Upper lobe of left lung (tissue), 6 donors: ENCODE measurements at regions not wholly inside any gene's neighbourhood (a gene's known extent, or its start where the extent isn't known, plus 50 kb on each side); places are given as distances from the start of the nearest gene placed in this dataset.

Source experiments
- ATAC-seq, 2 donors: fragments of 200-7000 bp; cut with Tn5 transposase; one replicate each; pipeline ENCODE4 v1.9.1; 2022; ENCODE audit warnings: mild to moderate bottlenecking in 2 of 2, moderate library complexity in 2 of 2; ENCODE audit not compliant: low FRiP score in 2 of 2
- DNase-seq, 2 donors: peaks; one replicate each; pipeline ENCODE4 v3.0.0-alpha.2; 2019 to 2020
- H3K27ac ChIP-seq, 4 donors: fragments of 200-600 bp; sonication (generic); one replicate each; pipeline ENCODE4 v1.5.1; 2016 to 2019
- H3K27me3 ChIP-seq, 4 donors: fragments of 200-600 bp; sonication (generic); one replicate each; pipeline ENCODE4 v1.5.1; 2017 to 2019
- H3K36me3 ChIP-seq, 4 donors: fragments of 200-600 bp; sonication (generic); one replicate each; pipeline ENCODE4 v1.5.1; 2016 to 2019
- H3K4me1 ChIP-seq, 4 donors: fragments of 200-600 bp; sonication (generic); one replicate each; pipeline ENCODE4 v1.5.1; 2018 to 2019
- H3K4me3 ChIP-seq, 4 donors: fragments of 200-600 bp; sonication (generic); one replicate each; pipeline ENCODE4 v1.5.1; 2017 to 2019; ENCODE audit warnings: mild to moderate bottlenecking in 2 of 4, moderate library complexity in 1 of 4
- H3K9me3 ChIP-seq, 4 donors: fragments of 200-600 bp; sonication (generic); one replicate each; pipeline ENCODE4 v1.5.1; 2018 to 2019
- EP300 ChIP-seq, 4 donors: sonication (generic); formaldehyde crosslinking; IDR thresholded peaks; one replicate each; pipeline ENCODE4 v1.5.1; 2017; ENCODE audit warnings: antibody characterized with exemption in 4 of 4, control low read depth in 2 of 4
- POLR2A ChIP-seq, 4 donors: fragments of 450-650 bp; IDR thresholded peaks; one replicate each; pipeline ENCODE4 v1.5.1; 2016 to 2017; ENCODE audit warnings: antibody characterized with exemption in 4 of 4, mild to moderate bottlenecking in 2 of 4
- POLR2AphosphoS5 ChIP-seq, 2 donors: sonication (generic); formaldehyde crosslinking; IDR thresholded peaks; one replicate each; pipeline ENCODE4 v1.5.1; 2017; ENCODE audit warnings: antibody characterized with exemption in 2 of 2
- WGBS, 2 donors: methylation state at CpG; one replicate each; pipeline ENCODE4 v1.1.5; 2017 to 2018; 5-methylcytosine and 5-hydroxymethylcytosine counted together
- TF ChIP-seq, protein P1 (sequence below), 6 experiments: fragments of 450-650 bp in 4 of 6; fragments of 200-600 bp in 2 of 6; sonication (generic) in 2 of 6; IDR thresholded peaks; one replicate each; pipeline ENCODE4 v1.5.1; 2016 to 2019; ENCODE audit warnings: antibody characterized with exemption in 6 of 6
- donor health status: DM: no; HTN: no; CAD: no; lungs with moderate emphysema.
- donor health status: DM: no; HTN: yes; CAD: no; lungs with severe emphysema.

DNA sequence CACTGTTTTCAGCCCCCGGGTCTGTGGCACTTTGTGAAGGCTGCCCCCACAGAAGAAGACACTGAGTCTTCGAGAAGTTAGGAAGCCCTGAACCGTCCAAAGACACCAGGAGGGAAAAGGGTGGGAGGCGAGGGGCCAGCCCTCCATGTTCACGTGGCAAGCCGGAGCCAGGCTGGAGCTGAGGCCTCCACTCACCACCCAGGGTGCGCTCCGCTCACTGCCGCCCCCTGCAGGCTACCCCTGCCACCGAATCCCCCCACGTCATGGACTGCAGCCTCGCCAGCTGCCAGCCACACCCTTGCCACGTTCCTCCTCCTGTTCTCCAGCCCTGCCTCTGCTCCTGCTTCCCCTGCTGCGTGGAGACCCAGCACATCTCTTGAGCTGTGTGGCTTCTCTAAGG, 59.0 kb upstream of the EN2 start:
- no peaks in the 10 kb centered on the region for H3K36me3 ChIP-seq
- ATAC-seq: no peak
- no peak overlapping the region for H3K27ac ChIP-seq
- no peaks in the 10 kb centered on the region for H3K9me3 ChIP-seq
- no peak overlapping the region for H3K4me3 ChIP-seq
- no peak for TF ChIP-seq POLR2AphosphoS5 (IDR thresholded peaks at IDR 0.05)
- no peak for TF ChIP-seq POLR2A (IDR thresholded peaks at IDR 0.05)
- TF ChIP-seq EP300 (IDR thresholded peaks at IDR 0.05): no peak
- TF ChIP-seq, protein P1, sequence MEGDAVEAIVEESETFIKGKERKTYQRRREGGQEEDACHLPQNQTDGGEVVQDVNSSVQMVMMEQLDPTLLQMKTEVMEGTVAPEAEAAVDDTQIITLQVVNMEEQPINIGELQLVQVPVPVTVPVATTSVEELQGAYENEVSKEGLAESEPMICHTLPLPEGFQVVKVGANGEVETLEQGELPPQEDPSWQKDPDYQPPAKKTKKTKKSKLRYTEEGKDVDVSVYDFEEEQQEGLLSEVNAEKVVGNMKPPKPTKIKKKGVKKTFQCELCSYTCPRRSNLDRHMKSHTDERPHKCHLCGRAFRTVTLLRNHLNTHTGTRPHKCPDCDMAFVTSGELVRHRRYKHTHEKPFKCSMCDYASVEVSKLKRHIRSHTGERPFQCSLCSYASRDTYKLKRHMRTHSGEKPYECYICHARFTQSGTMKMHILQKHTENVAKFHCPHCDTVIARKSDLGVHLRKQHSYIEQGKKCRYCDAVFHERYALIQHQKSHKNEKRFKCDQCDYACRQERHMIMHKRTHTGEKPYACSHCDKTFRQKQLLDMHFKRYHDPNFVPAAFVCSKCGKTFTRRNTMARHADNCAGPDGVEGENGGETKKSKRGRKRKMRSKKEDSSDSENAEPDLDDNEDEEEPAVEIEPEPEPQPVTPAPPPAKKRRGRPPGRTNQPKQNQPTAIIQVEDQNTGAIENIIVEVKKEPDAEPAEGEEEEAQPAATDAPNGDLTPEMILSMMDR (IDR thresholded peaks at IDR 0.05): no peak
- no peaks in the 10 kb centered on the region for H3K4me1 ChIP-seq
- H3K27me3 ChIP-seq: peaks cover 0 to under 1% (median 0%) of the 10 kb centered on the region in 4 donors
- WGBS, 2 donors: 70 to 74% methylated on average over 11 to 14 of the region's 14 CpGs
- DNase-seq: no peak

DNA sequence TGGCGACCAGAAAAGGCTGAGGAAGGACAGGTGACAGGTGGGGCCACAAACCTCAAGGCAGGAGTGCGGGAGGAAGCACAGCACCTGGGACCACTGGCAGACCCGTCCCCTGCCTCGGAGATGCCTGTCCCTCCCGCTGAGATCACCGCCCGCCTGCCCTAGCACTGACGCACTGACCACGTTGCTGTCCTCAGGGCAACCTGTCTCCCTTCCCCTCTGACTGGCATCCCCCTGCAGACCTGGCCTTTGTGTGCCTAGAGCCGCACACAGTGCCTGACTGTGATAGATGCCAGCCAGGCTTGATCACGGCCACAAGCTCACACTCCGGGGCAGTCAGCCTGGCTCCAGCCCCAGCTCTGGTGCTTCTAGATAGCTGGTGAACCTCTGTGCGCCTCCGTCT, 58.4 kb upstream of the EN2 start:
- no peak for DNase-seq
- no peak for ATAC-seq

DNA sequence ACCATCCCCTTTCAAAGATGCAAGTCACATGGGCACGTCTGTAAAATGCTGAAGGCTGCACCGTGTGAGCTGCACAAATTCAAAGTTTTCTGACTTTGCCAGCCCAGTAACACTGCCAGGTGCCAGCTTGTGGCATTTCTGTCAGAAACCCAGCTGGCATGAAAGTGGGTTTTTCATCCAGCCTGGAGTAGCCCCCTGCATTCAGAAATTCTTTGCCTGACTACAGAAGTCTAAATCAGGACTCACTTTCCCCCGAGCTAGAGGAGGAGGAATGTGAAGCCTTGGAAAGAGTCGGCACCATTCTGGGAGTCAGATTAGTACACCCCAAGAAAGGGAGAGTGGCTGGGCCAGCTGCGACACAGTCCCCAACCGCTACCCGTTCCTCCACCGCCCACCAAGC, 56.7 kb upstream of the EN2 start:
- 70 to 72% methylated on average over 8 of the region's 8 CpGs for WGBS, 2 donors
- H3K27me3 ChIP-seq: peaks cover 0 to 9% (median 2%) of the 10 kb centered on the region in 4 donors
- no peaks in the 10 kb centered on the region for H3K4me1 ChIP-seq

More for the DNA sequence above, 58.4 kb upstream of the EN2 start:
- H3K36me3 ChIP-seq: no peaks in the 10 kb centered on the region
- H3K4me3 ChIP-seq: no peak overlapping the region
- no peak overlapping the region for H3K27ac ChIP-seq
- peaks cover 0 to 2% (median 0%) of the 10 kb centered on the region in 4 donors for H3K27me3 ChIP-seq
- H3K9me3 ChIP-seq: no peaks in the 10 kb centered on the region
- WGBS, 2 donors: 82 to 90% methylated on average over 4 to 14 of the region's 14 CpGs
- TF ChIP-seq POLR2A (IDR thresholded peaks at IDR 0.05): no peak
- no peak for TF ChIP-seq EP300 (IDR thresholded peaks at IDR 0.05)
- TF ChIP-seq POLR2AphosphoS5 (IDR thresholded peaks at IDR 0.05): no peak
- TF ChIP-seq, protein P1 (IDR thresholded peaks at IDR 0.05): no peak
- no peaks in the 10 kb centered on the region for H3K4me1 ChIP-seq

DNA sequence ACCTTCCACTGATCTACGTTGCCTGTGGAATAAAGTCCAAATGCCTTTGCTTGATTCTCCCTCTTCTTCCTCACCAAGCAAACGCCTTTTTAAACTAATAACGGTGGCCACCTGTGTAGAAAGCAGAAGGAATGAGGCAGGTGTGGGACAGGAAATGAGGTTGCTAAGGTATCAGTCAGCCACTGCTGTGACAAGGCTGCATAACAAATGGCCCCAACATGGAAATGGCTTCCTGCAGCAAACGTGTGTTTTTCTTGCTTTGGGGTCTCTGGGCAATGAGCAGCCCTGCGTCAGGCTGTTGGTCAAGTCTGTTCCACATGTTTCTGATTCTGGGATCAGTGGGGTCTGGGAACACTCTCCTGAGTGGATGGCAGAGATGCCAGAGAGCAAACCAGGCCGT, 56.0 kb upstream of the EN2 start:
- H3K4me3 ChIP-seq: no peak overlapping the region
- ATAC-seq (no peak), DNase-seq (no peak)
- H3K4me1 ChIP-seq: no peaks in the 10 kb centered on the region
- no peaks in the 10 kb centered on the region for H3K9me3 ChIP-seq
- WGBS, 2 donors: 71% methylated on average over 6 of the region's 6 CpGs
- H3K27me3 ChIP-seq: peaks cover 0 to 9% (median 2%) of the 10 kb centered on the region in 4 donors
- H3K36me3 ChIP-seq: no peaks in the 10 kb centered on the region
- no peak overlapping the region for H3K27ac ChIP-seq
- TF ChIP-seq POLR2A (IDR thresholded peaks at IDR 0.05): no peak

More for the DNA sequence above, 56.7 kb upstream of the EN2 start:
- H3K36me3 ChIP-seq: no peaks in the 10 kb centered on the region
- no peak overlapping the region for H3K27ac ChIP-seq
- ATAC-seq (no peak), DNase-seq (no peak)
- TF ChIP-seq POLR2AphosphoS5 (IDR thresholded peaks at IDR 0.05) (no peak), POLR2A (IDR thresholded peaks at IDR 0.05) (no peak)
- H3K4me3 ChIP-seq: no peak overlapping the region
- H3K9me3 ChIP-seq: no peaks in the 10 kb centered on the region

DNA sequence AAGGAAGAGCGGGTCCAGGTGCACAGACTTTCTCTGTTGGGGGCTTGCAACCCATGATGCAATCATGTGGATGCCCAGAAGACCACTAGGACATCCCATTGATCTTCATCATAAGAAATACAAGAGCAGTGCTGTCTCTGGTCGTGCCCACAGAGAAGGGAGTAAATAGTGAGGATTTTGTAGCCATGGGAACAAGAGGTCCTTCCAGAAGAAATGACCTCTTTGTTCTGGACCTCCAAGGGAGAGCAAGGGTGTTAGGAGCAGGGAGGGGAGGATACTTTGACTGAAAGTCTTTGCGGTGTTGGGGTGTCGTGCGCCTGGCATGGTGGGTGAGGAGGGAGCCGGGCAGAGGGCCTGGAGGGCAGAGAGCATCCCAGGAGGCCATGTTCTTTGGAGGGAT, 55.0 kb upstream of the EN2 start:
- no peak for DNase-seq
- TF ChIP-seq, protein P1 (IDR thresholded peaks at IDR 0.05): no peak
- TF ChIP-seq POLR2AphosphoS5 (IDR thresholded peaks at IDR 0.05) (no peak), POLR2A (IDR thresholded peaks at IDR 0.05) (no peak), EP300 (IDR thresholded peaks at IDR 0.05) (no peak)
- Histone ChIP-seq H3K9me3 (no peaks in the 10 kb centered on the region), H3K4me3 (no peak overlapping the region), H3K36me3 (no peaks in the 10 kb centered on the region), H3K27ac (no peak overlapping the region), H3K27me3 (peaks cover 0 to 9% (median 2%) of the 10 kb centered on the region in 4 donors), H3K4me1 (no peaks in the 10 kb centered on the region)
- ATAC-seq: no peak
- 81% methylated on average over 6 of the region's 6 CpGs for WGBS, 2 donors

DNA sequence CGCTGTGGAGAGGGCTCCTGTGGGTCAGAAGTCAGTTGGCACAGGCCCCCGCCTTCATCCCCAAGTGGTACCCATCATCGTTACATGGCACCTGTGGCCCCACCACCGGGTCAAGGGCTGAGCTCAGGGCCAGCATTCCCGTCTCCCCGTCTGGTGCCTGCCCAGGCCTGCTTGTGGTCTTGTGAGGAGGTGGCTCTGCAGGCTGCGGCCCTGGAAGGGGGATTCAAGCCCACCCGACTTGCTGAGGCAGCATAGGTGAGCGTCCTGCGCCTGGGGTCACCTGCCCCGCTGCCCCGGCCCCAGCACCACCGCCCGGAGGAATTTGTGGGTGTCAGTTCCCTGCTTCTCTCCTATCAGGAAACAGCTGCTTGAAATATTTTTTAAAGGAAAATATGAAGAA, 53.0 kb upstream of the EN2 start:
- no peaks in the 10 kb centered on the region for H3K9me3 ChIP-seq
- H3K4me3 ChIP-seq: no peak overlapping the region
- peaks cover 0 to 15% (median 2%) of the 10 kb centered on the region in 4 donors for H3K27me3 ChIP-seq
- ATAC-seq: no peak
- peak in 1 of 2 donors; percentile 69 for DNase-seq
- H3K27ac ChIP-seq: no peak overlapping the region
- H3K36me3 ChIP-seq: no peaks in the 10 kb centered on the region
- 78 to 82% methylated on average over 6 to 14 of the region's 14 CpGs for WGBS, 2 donors
- TF ChIP-seq POLR2AphosphoS5 (IDR thresholded peaks at IDR 0.05) (no peak), EP300 (IDR thresholded peaks at IDR 0.05) (no peak), POLR2A (IDR thresholded peaks at IDR 0.05) (no peak)
- TF ChIP-seq, protein P1 (IDR thresholded peaks at IDR 0.05): no peak
- no peaks in the 10 kb centered on the region for H3K4me1 ChIP-seq
